ENCODE measurements at regions not wholly inside any gene's neighbourhood (a gene's known extent, or its start where the extent isn't known, plus 50 kb on each side); places are given as distances from the start of the nearest gene placed in this dataset.

DNA sequence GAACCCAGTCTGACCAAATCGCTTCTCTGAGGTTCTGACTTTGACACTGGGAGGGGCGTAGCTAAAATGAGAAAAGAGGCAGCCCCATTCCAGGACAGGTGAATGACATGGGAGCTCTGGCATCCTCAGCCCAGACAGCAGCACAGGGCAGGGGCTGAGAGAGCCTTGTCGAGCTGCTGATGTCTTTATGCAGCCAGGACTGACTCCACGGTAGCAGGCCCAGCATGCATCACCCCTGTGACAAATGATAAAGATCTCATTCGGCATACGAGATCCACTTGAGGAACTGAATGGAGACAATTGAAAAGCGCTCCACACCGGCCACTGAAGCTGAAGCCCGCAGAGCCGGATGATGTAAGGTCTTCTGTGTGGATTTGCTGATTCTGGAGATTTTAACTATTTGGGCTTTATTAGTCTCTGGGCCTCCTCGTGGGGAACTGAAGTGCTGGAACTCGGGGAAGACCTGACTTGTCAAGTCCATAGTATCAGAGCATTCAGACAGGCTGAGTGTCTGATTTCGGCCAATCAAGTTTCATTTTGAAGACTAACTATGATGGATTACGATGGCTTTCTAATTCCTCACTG is 56.9 kb upstream of the MAP1LC3B2 start:
- intact Hi-C loops (cut with DNase I) = no loop called here
- no peak for DNase-seq

- DNase-seq = no peak
- intact Hi-C loops (cut with DNase I) = no loop called here
Measured at GRCh38 chr12:116502989-116503496, 56.1 kb upstream of the MAP1LC3B2 start.

- no peak for DNase-seq
- intact Hi-C loops (cut with DNase I) = no loop called here
Measured at GRCh38 chr12:116504438-116504837, 54.7 kb upstream of the MAP1LC3B2 start.

- intact Hi-C loops (cut with DNase I) = no loop called here
- no peak for DNase-seq
Measured at GRCh38 chr12:116506697-116507064, 52.5 kb upstream of the MAP1LC3B2 start.

GRCh38 chr12:116508145-116509121 is 50.7 kb upstream of the MAP1LC3B2 start:
- peak in 19 of 42 donors; percentile 6 to 59 (median 29) for DNase-seq
- intact Hi-C loops (cut with DNase I) = no loop called here
